ENCODE measurements at regions not wholly inside any gene's neighbourhood (a gene's known extent, or its start where the extent isn't known, plus 50 kb on each side); places are given as distances from the start of the nearest gene placed in this dataset.

GRCh38 chr3:59288951-59289350, 239.1 kb upstream of the CFAP20DC start:
- no peak for TF ChIP-seq CTCF (IDR thresholded peaks at IDR 0.05)
- TF ChIP-seq POLR2A (IDR thresholded peaks at IDR 0.05), result no peak

All from lower leg skin (tissue), 3 donors.